Hypothalamus (tissue), 51 donors: ENCODE measurements at regions not wholly inside any gene's neighbourhood (a gene's known extent, or its start where the extent isn't known, plus 50 kb on each side); places are given as distances from the start of the nearest gene placed in this dataset.
"Not testable (repeated sequence)": the region's sequence is repeated elsewhere in the genome, so short reads cannot be mapped to it uniquely, and the experiment has no call there.

ENCODE experiments used
- DNase-seq, 51 donors: peaks; one replicate each; lab custom pipeline; 2025; lab: John Stamatoyannopoulos, UW

DNA sequence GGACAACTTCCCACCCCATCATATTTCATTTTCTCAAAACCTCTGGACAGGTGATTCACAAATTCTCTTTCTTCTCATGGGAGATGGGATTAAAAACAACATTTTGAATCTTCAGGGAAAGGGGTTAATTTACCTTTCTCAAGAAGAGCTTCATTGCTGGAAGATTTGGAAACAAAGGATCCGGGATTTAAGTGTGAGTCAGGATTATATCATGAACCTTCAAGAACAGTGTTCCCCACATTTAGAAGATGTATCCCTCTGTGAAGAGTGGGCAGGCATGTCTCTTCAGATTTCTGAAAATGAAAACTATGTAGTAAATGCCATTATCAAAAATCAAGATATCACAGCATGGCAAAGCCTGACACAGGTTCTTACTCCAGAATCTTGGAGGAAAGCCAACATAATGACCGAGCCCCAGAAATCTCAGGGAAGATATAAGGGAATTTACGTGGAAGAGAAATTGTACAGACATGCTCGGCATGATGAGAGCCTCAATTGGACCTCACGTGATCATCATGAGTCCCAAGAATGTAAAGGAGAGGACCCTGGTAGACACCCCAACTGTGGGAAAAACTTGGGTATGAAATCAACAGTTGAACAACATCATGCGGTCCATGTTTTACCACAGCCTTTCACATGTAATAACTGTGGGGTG, 99.5 kb upstream of the GPR39 start:
- not testable (repeated sequence) for DNase-seq

DNA sequence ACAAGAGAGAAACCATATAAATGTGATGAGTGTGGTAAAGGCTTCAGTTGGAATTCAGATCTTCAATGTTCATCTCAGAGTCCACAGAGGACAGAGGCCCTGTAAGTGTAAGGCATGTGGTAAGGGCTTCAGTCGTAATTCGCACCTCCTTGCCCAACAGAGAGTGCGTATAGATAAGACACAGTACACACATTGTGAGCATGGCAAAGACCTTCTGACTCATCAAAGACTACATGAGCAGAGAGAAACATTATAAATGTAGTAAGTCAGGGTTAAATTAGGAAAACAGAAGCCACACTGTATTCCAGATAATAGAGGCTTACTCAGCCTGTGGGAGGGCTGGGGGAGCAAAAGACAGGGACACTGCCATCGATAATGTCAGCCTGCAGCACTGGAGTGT, 98.1 kb upstream of the GPR39 start:
- not testable (repeated sequence) for DNase-seq

GRCh38 chr2:132324005-132324404, 92.6 kb upstream of the GPR39 start:
- DNase-seq: not testable (repeated sequence)

GRCh38 chr2:132332345-132333033, 84.1 kb upstream of the GPR39 start:
- not testable (repeated sequence) for DNase-seq

- not testable (repeated sequence) for DNase-seq
These were observed 79.5 kb upstream of the GPR39 start for GRCh38 chr2:132337135-132337534.

GRCh38 chr2:132337844-132338243, 78.8 kb upstream of the GPR39 start:
- DNase-seq: not testable (repeated sequence)

DNA sequence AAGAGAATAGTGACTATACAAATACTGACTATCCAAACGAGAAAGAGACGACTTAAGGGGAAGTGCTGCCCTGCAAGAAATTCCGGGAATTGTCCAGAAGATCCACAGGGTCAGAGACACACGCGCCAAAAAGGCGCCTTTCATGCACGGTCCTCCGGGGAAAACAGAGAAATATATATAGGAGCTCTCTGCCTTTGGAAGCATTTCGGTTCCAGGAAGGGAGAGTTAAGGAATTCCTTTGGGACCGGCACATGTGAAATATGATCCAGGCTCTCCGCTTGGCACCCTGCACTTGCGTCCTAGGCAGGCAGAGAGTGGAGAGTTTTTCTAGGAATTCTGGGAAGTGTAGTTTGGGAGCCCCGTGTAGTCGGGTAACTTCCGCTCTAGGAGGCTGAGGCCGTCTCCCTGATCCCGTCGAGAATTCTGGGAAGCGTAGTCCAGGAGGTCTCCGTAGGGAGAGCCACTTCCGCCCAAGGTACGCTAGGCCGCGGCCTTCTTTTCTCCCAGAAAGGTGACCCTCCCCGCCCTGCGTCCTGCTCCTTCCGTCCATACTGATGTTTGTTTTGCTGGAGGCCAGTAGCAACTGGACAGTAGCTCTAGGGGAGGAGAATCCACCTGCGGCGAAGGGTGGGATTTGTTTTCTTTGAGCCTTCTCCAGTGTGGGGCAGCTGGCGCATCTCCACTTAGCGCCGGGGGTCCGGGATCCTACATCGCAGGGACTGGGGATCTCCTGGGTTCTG, 69.4 kb upstream of the GPR39 start:
- peak in 50 of 51 donors; percentile 19 to 94 (median 74) for DNase-seq

DNA sequence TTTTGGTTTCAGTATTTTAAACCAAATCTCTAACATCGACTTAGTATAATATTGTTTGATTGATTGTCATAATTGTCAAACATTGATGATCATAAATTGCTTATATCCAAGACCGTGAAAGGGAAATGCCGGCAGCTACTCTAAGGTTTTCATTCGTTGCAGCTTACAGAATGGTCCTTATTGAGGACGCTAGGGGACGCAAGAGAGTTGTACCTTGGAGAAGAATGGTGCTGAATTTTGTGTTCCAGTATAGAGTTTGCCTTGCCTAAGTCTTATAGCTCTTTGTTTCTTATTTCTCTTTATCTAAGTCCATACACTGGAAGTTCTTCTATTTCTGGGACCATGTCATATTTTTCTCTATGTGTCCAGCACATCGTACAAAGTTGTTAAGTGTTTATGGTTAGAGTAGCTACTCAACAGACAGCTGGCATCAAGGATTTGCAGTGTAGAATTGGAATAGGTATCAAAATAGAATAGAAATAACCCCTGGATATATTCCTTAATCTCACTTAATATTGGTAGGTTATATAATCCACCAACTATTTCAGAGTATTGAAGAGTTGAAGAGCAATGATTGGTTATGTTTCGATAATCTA, 67.4 kb upstream of the GPR39 start:
- DNase-seq: peak in 23 of 51 donors; percentile 1 to 64 (median 21)

GRCh38 chr2:132351668-132352067, 64.9 kb upstream of the GPR39 start:
- not testable (repeated sequence) for DNase-seq

GRCh38 chr2:132352481-132353001, 64.1 kb upstream of the GPR39 start:
- DNase-seq: peak in 49 of 51 donors; percentile 7 to 88 (median 59)

GRCh38 chr2:132353380-132353779, 63.2 kb upstream of the GPR39 start:
- peak in 1 of 51 donors; percentile 55 for DNase-seq

DNA sequence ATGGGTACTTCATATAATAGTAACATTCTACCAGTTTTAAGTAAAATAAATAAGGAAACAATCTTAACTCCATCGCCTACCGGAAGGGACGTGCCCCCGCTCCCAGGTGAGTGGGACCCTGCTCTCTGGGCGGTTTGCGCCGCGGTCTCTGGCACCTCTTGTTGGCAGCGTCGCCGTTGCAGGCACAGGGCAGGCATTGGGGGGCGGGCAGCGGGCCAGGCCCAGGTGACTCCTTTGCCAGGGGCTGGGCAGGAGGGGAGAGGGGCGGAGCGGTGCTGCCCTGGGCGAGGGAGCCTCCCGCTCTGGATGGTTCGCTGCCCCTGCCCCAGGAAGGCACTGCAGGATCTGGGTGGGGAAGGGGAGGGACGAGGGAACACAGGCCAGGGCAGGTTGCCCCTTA, 55.6 kb upstream of the GPR39 start:
- DNase-seq: not testable (repeated sequence)

- not testable (repeated sequence) for DNase-seq
These were observed 55.1 kb upstream of the GPR39 start for GRCh38 chr2:132361498-132361897.

GRCh38 chr2:132363352-132363751, 53.3 kb upstream of the GPR39 start:
- not testable (repeated sequence) for DNase-seq

- DNase-seq: not testable (repeated sequence)
These were observed 50.6 kb upstream of the GPR39 start for GRCh38 chr2:132365963-132366362.

- no peak for DNase-seq
These were observed 50.0 kb upstream of the GPR39 start for GRCh38 chr2:132366421-132367180.
